DND-41 (cell line): ENCODE measurements at regions not wholly inside any gene's neighbourhood (a gene's known extent, or its start where the extent isn't known, plus 50 kb on each side); places are given as distances from the start of the nearest gene placed in this dataset.

Source experiments
- ATAC-seq: fragments of 200-7000 bp; cut with Tn5 transposase; 3 replicates; pipeline ENCODE4 v1.9.1; 2021; ENCODE audit warnings: low read depth; ENCODE audit not compliant: insufficient read depth
- DNase-seq: peaks from one replicate; pipeline ENCODE4 v3.0.0-alpha.2; 2020
- H2AFZ ChIP-seq: 2 replicates; pipeline ENCODE4 v1.6.0; 2012; ENCODE audit warnings: low read depth, low read length
- H3K27ac ChIP-seq: 2 replicates; pipeline ENCODE4 v1.5.1; 2012; ENCODE audit warnings: low read length, inconsistent platforms
- H3K27me3 ChIP-seq: fragments of 200-600 bp; sonication (generic); 2 replicates; pipeline ENCODE4 v1.6.0; 2012; ENCODE audit warnings: low read length, mild to moderate bottlenecking, inconsistent platforms; ENCODE audit not compliant: insufficient read depth, poor library complexity
- H3K36me3 ChIP-seq: 2 replicates; pipeline ENCODE4 v1.5.1; 2012; ENCODE audit warnings: low read length, inconsistent platforms; ENCODE audit not compliant: insufficient read depth
- H3K4me1 ChIP-seq: 2 replicates; pipeline ENCODE4 v1.5.1; 2012; ENCODE audit warnings: mild to moderate bottlenecking, low read length; ENCODE audit not compliant: insufficient read depth
- H3K4me2 ChIP-seq: 2 replicates; pipeline ENCODE4 v1.6.0; 2012; ENCODE audit warnings: mild to moderate bottlenecking, moderate library complexity, low read length, inconsistent platforms; ENCODE audit not compliant: insufficient read depth
- H3K4me3 ChIP-seq, 2 experiments: fragments of 200-600 bp in 1 of 2; shearing (Covaris generic) in 1 of 2; 2 replicates each; pipeline ENCODE4 v1.5.1; 2012 to 2016; ENCODE audit warnings: inconsistent platforms in 2 of 2, low read length in 2 of 2, mild to moderate bottlenecking in 2 of 2, low read depth in 1 of 2, moderate library complexity in 1 of 2
- H3K79me2 ChIP-seq: 2 replicates; pipeline ENCODE4 v1.6.0; 2012; ENCODE audit warnings: low read length, inconsistent platforms; ENCODE audit not compliant: insufficient read depth
- H3K9ac ChIP-seq: 2 replicates; pipeline ENCODE4 v1.6.0; 2012; ENCODE audit warnings: low read depth, mild to moderate bottlenecking, inconsistent platforms, low read length, moderate library complexity
- H3K9me3 ChIP-seq: 2 replicates; pipeline ENCODE4 v1.5.1; 2012; ENCODE audit warnings: low read length, moderate library complexity, mild to moderate bottlenecking, inconsistent platforms; ENCODE audit not compliant: insufficient read depth, severe bottlenecking
- H4K20me1 ChIP-seq: 2 replicates; pipeline ENCODE4 v1.6.0; 2012; ENCODE audit warnings: low read length; ENCODE audit not compliant: insufficient read depth
- EZH2 ChIP-seq: IDR thresholded peaks from 3 replicates; pipeline ENCODE4 v1.6.1; 2012; ENCODE audit warnings: borderline replicate concordance, low read depth, mild to moderate bottlenecking, moderate library complexity, low read length, inconsistent platforms; ENCODE audit not compliant: severe bottlenecking
- TF ChIP-seq, protein P1 (sequence below): IDR thresholded peaks from 2 replicates; pipeline ENCODE4 v1.5.1; 2012; ENCODE audit warnings: borderline replicate concordance, low read length, moderate library complexity, mild to moderate bottlenecking; ENCODE audit not compliant: poor library complexity, severe bottlenecking; ENCODE audit errors: extremely low read depth

DNA sequence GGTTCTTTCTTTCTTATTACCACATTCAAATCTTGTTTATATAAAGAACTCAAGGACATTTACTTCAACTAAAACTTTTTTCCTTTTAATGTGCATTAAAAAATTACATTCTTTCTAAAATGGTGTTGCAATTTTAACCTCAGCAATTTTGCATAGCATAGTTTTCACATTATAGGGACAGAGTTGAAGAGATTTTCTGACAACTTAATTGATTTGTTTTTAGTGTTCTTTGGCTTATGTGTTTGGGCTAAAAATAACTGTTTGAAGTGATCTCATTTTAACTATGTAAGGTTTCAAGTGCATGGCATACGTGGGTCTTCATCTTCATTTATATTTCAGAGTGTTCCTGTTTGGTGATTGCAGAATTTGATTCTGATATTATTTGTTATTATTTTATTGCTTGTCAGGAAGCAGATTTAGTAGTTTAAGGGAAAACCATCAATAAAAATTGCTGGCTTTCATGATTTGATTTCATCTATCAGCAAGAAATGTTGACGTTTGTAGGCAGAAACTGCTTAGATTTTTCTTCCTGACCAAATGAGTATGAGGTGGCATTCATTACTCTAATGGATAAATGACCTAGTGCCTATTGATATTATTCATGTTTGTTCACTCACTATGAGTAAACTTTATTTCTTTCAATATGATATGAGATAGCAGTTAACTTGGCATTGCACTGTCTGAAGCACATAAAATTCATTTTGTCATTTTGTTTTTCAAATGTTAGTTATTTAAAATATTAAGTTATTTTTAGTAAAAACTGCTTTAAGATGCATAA, 398.4 kb downstream of the NUP35 start:
- ATAC-seq (no peak), DNase-seq (no peak)
- no peaks in the 10 kb centered on the region for H3K79me2 ChIP-seq
- H3K9me3 ChIP-seq: no peaks in the 10 kb centered on the region
- H3K4me1 ChIP-seq: no peaks in the 10 kb centered on the region
- no peaks in the 10 kb centered on the region for H3K27me3 ChIP-seq
- no peak overlapping the region for H3K4me3 ChIP-seq
- no peak overlapping the region for H3K4me2 ChIP-seq
- H2AFZ ChIP-seq: no peak overlapping the region
- no peaks in the 10 kb centered on the region for H4K20me1 ChIP-seq
- H3K36me3 ChIP-seq: no peaks in the 10 kb centered on the region
- no peak overlapping the region for H3K27ac ChIP-seq
- no peak for TF ChIP-seq EZH2
- TF ChIP-seq, protein P1, sequence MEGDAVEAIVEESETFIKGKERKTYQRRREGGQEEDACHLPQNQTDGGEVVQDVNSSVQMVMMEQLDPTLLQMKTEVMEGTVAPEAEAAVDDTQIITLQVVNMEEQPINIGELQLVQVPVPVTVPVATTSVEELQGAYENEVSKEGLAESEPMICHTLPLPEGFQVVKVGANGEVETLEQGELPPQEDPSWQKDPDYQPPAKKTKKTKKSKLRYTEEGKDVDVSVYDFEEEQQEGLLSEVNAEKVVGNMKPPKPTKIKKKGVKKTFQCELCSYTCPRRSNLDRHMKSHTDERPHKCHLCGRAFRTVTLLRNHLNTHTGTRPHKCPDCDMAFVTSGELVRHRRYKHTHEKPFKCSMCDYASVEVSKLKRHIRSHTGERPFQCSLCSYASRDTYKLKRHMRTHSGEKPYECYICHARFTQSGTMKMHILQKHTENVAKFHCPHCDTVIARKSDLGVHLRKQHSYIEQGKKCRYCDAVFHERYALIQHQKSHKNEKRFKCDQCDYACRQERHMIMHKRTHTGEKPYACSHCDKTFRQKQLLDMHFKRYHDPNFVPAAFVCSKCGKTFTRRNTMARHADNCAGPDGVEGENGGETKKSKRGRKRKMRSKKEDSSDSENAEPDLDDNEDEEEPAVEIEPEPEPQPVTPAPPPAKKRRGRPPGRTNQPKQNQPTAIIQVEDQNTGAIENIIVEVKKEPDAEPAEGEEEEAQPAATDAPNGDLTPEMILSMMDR: no peak
- no peak overlapping the region for H3K9ac ChIP-seq

DNA sequence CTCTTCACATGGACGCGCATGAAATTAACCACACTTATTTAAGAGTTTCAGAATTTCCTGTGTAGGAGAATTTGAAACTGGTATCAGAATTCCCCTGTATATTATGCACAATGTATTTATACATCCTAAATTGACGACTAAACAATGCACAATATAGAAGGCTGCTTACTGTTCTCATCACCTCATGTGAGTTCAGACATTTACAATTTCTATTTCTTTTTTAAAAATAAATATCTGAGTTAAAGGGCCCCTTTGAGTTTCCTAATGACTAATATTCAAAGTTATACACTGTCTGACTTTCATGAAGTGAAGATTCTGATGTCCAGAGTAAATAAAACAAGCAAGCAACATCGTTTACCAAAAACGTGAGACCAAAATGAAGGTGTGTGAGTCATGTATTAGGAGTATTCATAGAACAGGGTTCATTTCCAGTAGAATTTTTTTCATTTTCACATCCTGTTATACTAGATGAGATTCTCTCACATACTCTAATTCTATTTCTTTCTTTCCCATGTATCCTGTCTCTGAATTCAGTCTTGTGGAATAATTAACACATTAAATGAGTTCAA, 406.2 kb downstream of the NUP35 start:
- DNase-seq (no peak), ATAC-seq (no peak)
- Histone ChIP-seq H3K36me3 (no peaks in the 10 kb centered on the region), H3K9ac (no peak overlapping the region), H3K79me2 (no peaks in the 10 kb centered on the region), H3K4me2 (no peak overlapping the region), H3K9me3 (no peaks in the 10 kb centered on the region), H3K4me1 (no peaks in the 10 kb centered on the region), H4K20me1 (no peaks in the 10 kb centered on the region), H3K27me3 (no peaks in the 10 kb centered on the region), H3K27ac (no peak overlapping the region), H2AFZ (no peak overlapping the region), H3K4me3 (no peak overlapping the region)
- TF ChIP-seq, protein P1: no peak
- no peak for TF ChIP-seq EZH2

DNA sequence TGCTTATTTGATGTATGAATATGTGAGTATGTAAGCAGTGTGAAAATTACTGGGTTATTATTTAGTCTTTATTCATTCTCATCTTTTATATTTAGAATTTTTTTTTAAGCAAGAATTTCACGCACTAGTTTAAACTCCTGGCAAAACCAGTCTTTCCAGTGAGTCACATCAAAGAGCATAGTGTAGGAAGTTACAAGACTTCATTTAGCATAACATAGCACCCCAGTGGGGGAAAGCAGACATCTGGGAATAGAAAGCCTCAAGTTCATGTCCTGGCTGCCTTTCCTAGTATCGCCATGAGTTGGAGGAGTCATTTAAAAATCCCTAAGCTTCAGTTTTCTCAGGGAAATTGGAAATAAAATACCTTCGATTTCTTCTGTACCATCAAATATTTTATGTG, 408.3 kb downstream of the NUP35 start:
- DNase-seq (no peak), ATAC-seq (no peak)
- no peak overlapping the region for H3K4me3 ChIP-seq
- no peaks in the 10 kb centered on the region for H3K27me3 ChIP-seq
- H4K20me1 ChIP-seq: no peaks in the 10 kb centered on the region
- H3K79me2 ChIP-seq: no peaks in the 10 kb centered on the region
- no peak overlapping the region for H3K9ac ChIP-seq
- H3K9me3 ChIP-seq: no peaks in the 10 kb centered on the region
- no peaks in the 10 kb centered on the region for H3K4me1 ChIP-seq
- no peaks in the 10 kb centered on the region for H3K36me3 ChIP-seq
- H2AFZ ChIP-seq: no peak overlapping the region
- no peak overlapping the region for H3K4me2 ChIP-seq
- H3K27ac ChIP-seq: no peak overlapping the region
- TF ChIP-seq, protein P1: no peak
- no peak for TF ChIP-seq EZH2
